H1 (cell line): ENCODE measurements at regions not wholly inside any gene's neighbourhood (a gene's known extent, or its start where the extent isn't known, plus 50 kb on each side); places are given as distances from the start of the nearest gene placed in this dataset.
"Not testable (repeated sequence)": the region's sequence is repeated elsewhere in the genome, so short reads cannot be mapped to it uniquely, and the experiment has no call there.

Experiments used
- CTCF ChIA-PET: fragments of 300-600 bp; sonication (Branson Sonifier 250); formaldehyde crosslinking; loops from one replicate; lab custom pipeline; 2021; ENCODE audit not compliant: partially characterized antibody; lab: Charles Lee
- POLR2A ChIA-PET: fragments of 300-600 bp; sonication (Branson Sonifier 250); formaldehyde crosslinking; loops from one replicate; lab custom pipeline; 2021; ENCODE audit warnings: inconsistent platforms; ENCODE audit not compliant: partially characterized antibody; lab: Charles Lee
- DNase-seq, 2 experiments: peaks; one replicate each; pipeline versions ENCODE4 v3.0.0 to v3.0.0-alpha.2; 2010 to 2022; ENCODE audit warnings: low spot score in 2 of 2, low read depth in 1 of 2, mixed read lengths in 1 of 2
- FAIRE-seq: peaks from 2 replicates; lab custom pipeline; 2011; peaks lifted over from hg19 to GRCh38; lab: Jason Lieb, UNC
- H2AFZ ChIP-seq: 2 replicates; pipeline ENCODE4 v1.8.1; 2012; ENCODE audit warnings: low read length, inconsistent platforms
- H2AK5ac ChIP-seq: 2 replicates; pipeline ENCODE4 v1.6.1; 2013; ENCODE audit warnings: low read depth, low read length
- H2BK120ac ChIP-seq: replicated peaks from 2 replicates; pipeline ENCODE3; 2013; ENCODE audit warnings: low read depth, low read length, inconsistent platforms
- H2BK12ac ChIP-seq: 2 replicates; pipeline ENCODE4 v1.6.1; 2013; ENCODE audit warnings: low read depth, low read length
- H2BK15ac ChIP-seq: 2 replicates; pipeline ENCODE4 v1.6.1; 2013; ENCODE audit warnings: low read length
- H2BK20ac ChIP-seq: 2 replicates; pipeline ENCODE4 v1.6.1; 2013; ENCODE audit warnings: low read length
- H2BK5ac ChIP-seq: 2 replicates; pipeline ENCODE4 v1.6.1; 2013; ENCODE audit warnings: low read depth, low read length
- H3K14ac ChIP-seq: 2 replicates; pipeline ENCODE4 v1.6.1; 2013; ENCODE audit warnings: inconsistent platforms; ENCODE audit not compliant: insufficient read length
- H3K18ac ChIP-seq: 2 replicates; pipeline ENCODE4 v1.6.1; 2013; ENCODE audit warnings: low read length; ENCODE audit errors: extremely low read depth
- H3K23ac ChIP-seq: 2 replicates; pipeline ENCODE4 v1.6.1; 2013; ENCODE audit warnings: inconsistent platforms; ENCODE audit not compliant: insufficient read length
- H3K23me2 ChIP-seq: 2 replicates; pipeline ENCODE4 v1.6.1; 2013; ENCODE audit warnings: low read depth, low read length
- H3K27ac ChIP-seq: 2 replicates; pipeline ENCODE4 v1.6.1; 2011; ENCODE audit warnings: low read depth, low read length, inconsistent platforms
- H3K27me3 ChIP-seq, 4 experiments: replicated peaks in 1 of 4; 1 replicate in 1 of 4; 2 replicates in 3 of 4; pipeline versions ENCODE4 v1.6.1 to v1.8.1; 2011 to 2013; ENCODE audit warnings: low read length in 3 of 4, mild to moderate bottlenecking in 3 of 4, inconsistent platforms in 2 of 4, mixed read lengths in 2 of 4, moderate library complexity in 1 of 4; ENCODE audit not compliant: control insufficient read depth in 3 of 4, insufficient read depth in 3 of 4; ENCODE audit errors: extremely low read depth in 1 of 4
- H3K36me3 ChIP-seq, 4 experiments: 2 replicates each; pipeline versions ENCODE4 v1.6.1 to v1.8.1; 2011 to 2013; ENCODE audit warnings: mild to moderate bottlenecking in 4 of 4, low read length in 3 of 4, moderate library complexity in 2 of 4, control low read depth in 1 of 4, inconsistent platforms in 1 of 4; ENCODE audit not compliant: insufficient read depth in 4 of 4, control insufficient read depth in 2 of 4
- H3K4ac ChIP-seq: replicated peaks from 2 replicates; pipeline ENCODE3; 2013; ENCODE audit warnings: low read length, low read depth, mixed read lengths, inconsistent platforms; ENCODE audit not compliant: insufficient read length
- H3K4me1 ChIP-seq, 4 experiments: replicated peaks in 1 of 4; 1 replicate in 1 of 4; 2 replicates in 3 of 4; pipeline versions ENCODE4 v1.6.1 to v1.8.1; 2011 to 2013; ENCODE audit warnings: low read length in 3 of 4, inconsistent platforms in 2 of 4, mixed read lengths in 1 of 4; ENCODE audit not compliant: insufficient read depth in 4 of 4, control insufficient read depth in 3 of 4
- H3K4me2 ChIP-seq, 2 experiments: 2 replicates each; pipeline versions ENCODE4 v1.6.1 to v1.8.1; 2011 to 2013; ENCODE audit warnings: low read depth in 2 of 2, low read length in 2 of 2, control low read depth in 1 of 2, inconsistent platforms in 1 of 2, mild to moderate bottlenecking in 1 of 2; ENCODE audit not compliant: insufficient read depth in 1 of 2
- H3K4me3 ChIP-seq, 4 experiments: fragments of 200-600, 300-600 bp in 1 of 4; sonication (generic), shearing (Covaris generic), sonication (Bioruptor Twin) in 1 of 4; 2 replicates each; pipeline versions ENCODE4 v1.5.1 to v1.8.1; 2011 to 2016; ENCODE audit warnings: low read length in 4 of 4, low read depth in 3 of 4, control low read depth in 2 of 4, inconsistent platforms in 2 of 4, mild to moderate bottlenecking in 2 of 4, mixed read lengths in 1 of 4, moderate library complexity in 1 of 4; ENCODE audit not compliant: insufficient read depth in 2 of 4; ENCODE audit errors: extremely low read depth in 1 of 4
- H3K56ac ChIP-seq: replicated peaks from 2 replicates; pipeline ENCODE3; 2013; ENCODE audit warnings: low read depth, mild to moderate bottlenecking, mixed read lengths, low read length, inconsistent platforms; ENCODE audit not compliant: insufficient read length
- H3K79me1 ChIP-seq: 2 replicates; pipeline ENCODE4 v1.6.1; 2013; ENCODE audit warnings: low read depth, low read length, control low read depth
- H3K79me2 ChIP-seq, 2 experiments: 2 replicates each; pipeline versions ENCODE4 v1.6.1 to v1.8.1; 2012 to 2013; ENCODE audit warnings: low read length in 2 of 2, mild to moderate bottlenecking in 2 of 2, inconsistent platforms in 1 of 2; ENCODE audit not compliant: insufficient read depth in 2 of 2, control insufficient read depth in 1 of 2
- H3K9ac ChIP-seq, 4 experiments: replicated peaks in 1 of 4; 1 replicate in 1 of 4; 2 replicates in 3 of 4; pipeline versions ENCODE4 v1.6.1 to v1.8.1; 2011 to 2013; ENCODE audit warnings: low read depth in 3 of 4, low read length in 3 of 4, control low read depth in 2 of 4, mild to moderate bottlenecking in 2 of 4, moderate library complexity in 2 of 4, inconsistent platforms in 1 of 4; ENCODE audit errors: extremely low read depth in 1 of 4
- H3K9me3 ChIP-seq, 2 experiments: 2 replicates each; pipeline versions ENCODE4 v1.6.1 to v1.8.1; 2012 to 2013; ENCODE audit warnings: mild to moderate bottlenecking in 2 of 2, moderate library complexity in 2 of 2, control low read depth in 1 of 2, inconsistent platforms in 1 of 2, low read depth in 1 of 2, low read length in 1 of 2, mixed read lengths in 1 of 2; ENCODE audit not compliant: insufficient read depth in 2 of 2
- H4K20me1 ChIP-seq, 2 experiments: replicated peaks in 1 of 2; 2 replicates each; pipeline versions ENCODE3 to v1.8.1; 2011 to 2013; ENCODE audit warnings: inconsistent platforms in 2 of 2, low read length in 2 of 2, mild to moderate bottlenecking in 1 of 2; ENCODE audit not compliant: insufficient read depth in 2 of 2, control insufficient read depth in 1 of 2
- H4K5ac ChIP-seq: 2 replicates; pipeline ENCODE4 v1.6.1; 2013; ENCODE audit warnings: low read length, low read depth, mixed read lengths, inconsistent platforms; ENCODE audit not compliant: insufficient read length
- H4K8ac ChIP-seq: 2 replicates; pipeline ENCODE4 v1.8.0; 2013; ENCODE audit warnings: mild to moderate bottlenecking, moderate library complexity, low read length, inconsistent platforms; ENCODE audit not compliant: insufficient read depth; ENCODE audit errors: extremely low read depth
- H4K91ac ChIP-seq: replicated peaks from 2 replicates; pipeline ENCODE3; 2013; ENCODE audit warnings: low read length, mixed read lengths, inconsistent platforms; ENCODE audit not compliant: insufficient read length
- WGBS, 2 experiments: shearing (Covaris generic) in 1 of 2; methylation state at CpG; one replicate each; pipeline versions ENCODE4 v1.1.6 to v1.1.7; 2013 to 2015; ENCODE audit warnings: low lambda C conversion rate in 2 of 2, mixed read lengths in 2 of 2, inconsistent platforms in 1 of 2, low coverage in 1 of 2, missing lambda C conversion rate in 1 of 2; ENCODE audit not compliant: insufficient replicate concordance in 2 of 2, insufficient coverage in 1 of 2, insufficient read length in 1 of 2; ENCODE audit errors: extremely low coverage in 1 of 2, missing lambda C conversion rate in 1 of 2; 5-methylcytosine and 5-hydroxymethylcytosine counted together

GRCh38 chr2:110292807-110293206 is 80.5 kb upstream of the MTLN start:
- H3K9ac ChIP-seq, H4K5ac ChIP-seq, H3K4me3 ChIP-seq, H3K27ac ChIP-seq, H4K20me1 ChIP-seq, H2BK20ac ChIP-seq, H4K91ac ChIP-seq, H3K18ac ChIP-seq, H2BK5ac ChIP-seq, H3K56ac ChIP-seq, H3K27me3 ChIP-seq, H2BK15ac ChIP-seq, H3K4me1 ChIP-seq, H3K36me3 ChIP-seq, H3K9me3 ChIP-seq, H3K79me2 ChIP-seq, H3K23ac ChIP-seq, FAIRE-seq, H3K79me1 ChIP-seq, DNase-seq, H2BK12ac ChIP-seq, H4K8ac ChIP-seq, H2AK5ac ChIP-seq, H2BK120ac ChIP-seq, CTCF ChIA-PET, H3K4ac ChIP-seq, H2AFZ ChIP-seq, H3K14ac ChIP-seq, H3K23me2 ChIP-seq, H3K4me2 ChIP-seq, POLR2A ChIA-PET: not testable (repeated sequence)
- whole genome bisulfite sequencing, 2 experiments, result 60% methylated on average over 1 of the region's 4 CpGs; no CpG with 5 or more reads in 1 of the 2 experiments

- H2AK5ac ChIP-seq, H3K4me1 ChIP-seq, H4K5ac ChIP-seq, H3K36me3 ChIP-seq, CTCF ChIA-PET, H2BK120ac ChIP-seq, H3K4me2 ChIP-seq, H2BK12ac ChIP-seq, H3K79me2 ChIP-seq, POLR2A ChIA-PET, DNase-seq, FAIRE-seq, H4K20me1 ChIP-seq, H2BK20ac ChIP-seq, H3K4ac ChIP-seq, H2AFZ ChIP-seq, H4K8ac ChIP-seq, H3K4me3 ChIP-seq, H3K27ac ChIP-seq, H3K18ac ChIP-seq, H3K23me2 ChIP-seq, H3K14ac ChIP-seq, H3K9ac ChIP-seq, H2BK5ac ChIP-seq, H3K79me1 ChIP-seq, H3K23ac ChIP-seq, H4K91ac ChIP-seq, H3K56ac ChIP-seq, H3K27me3 ChIP-seq, H3K9me3 ChIP-seq, H2BK15ac ChIP-seq: not testable (repeated sequence)
- 97% methylated on average over 6 of the region's 6 CpGs; no CpG with 5 or more reads in 1 of the 2 experiments for WGBS, 2 experiments
Observed at GRCh38 chr2:110291909-110292579, 79.7 kb upstream of the MTLN start.
